ENCODE measurements at regions not wholly inside any gene's neighbourhood (a gene's known extent, or its start where the extent isn't known, plus 50 kb on each side); places are given as distances from the start of the nearest gene placed in this dataset.

DNA sequence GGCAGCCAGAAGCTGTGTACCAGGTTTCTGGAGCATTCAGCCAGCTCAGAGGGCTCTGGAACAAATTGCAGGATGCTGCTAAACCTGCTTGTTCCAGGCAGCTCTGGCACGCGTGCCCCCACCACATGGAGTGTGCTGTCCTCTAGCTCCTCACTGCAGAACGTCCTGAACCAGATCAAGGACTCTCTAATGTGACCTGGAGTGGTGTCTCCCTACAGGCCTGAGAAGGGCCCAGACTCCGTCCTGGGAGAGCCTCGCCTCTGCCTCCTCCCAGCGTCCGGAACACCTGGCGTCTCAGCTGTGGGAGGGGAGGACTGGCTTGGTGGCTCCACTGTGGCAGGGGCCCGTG is 115.6 kb upstream of the GPC1 start:
- DNase-seq (ENCODE audit: low read depth in 2 of 2), result no peak

- DNase-seq (ENCODE audit: low read depth in 2 of 2), result no peak
These were observed 115.1 kb upstream of the GPC1 start for GRCh38 chr2:240320204-240320993.

- DNase-seq (ENCODE audit: low read depth in 2 of 2), result no peak
These were observed 113.1 kb upstream of the GPC1 start for GRCh38 chr2:240322231-240322955.

GRCh38 chr2:240322991-240323390 is 112.5 kb upstream of the GPC1 start:
- no peak for DNase-seq (ENCODE audit: low read depth in 2 of 2)

GRCh38 chr2:240323601-240324291 is 111.7 kb upstream of the GPC1 start:
- no peak for DNase-seq (ENCODE audit: low read depth in 2 of 2)

DNA sequence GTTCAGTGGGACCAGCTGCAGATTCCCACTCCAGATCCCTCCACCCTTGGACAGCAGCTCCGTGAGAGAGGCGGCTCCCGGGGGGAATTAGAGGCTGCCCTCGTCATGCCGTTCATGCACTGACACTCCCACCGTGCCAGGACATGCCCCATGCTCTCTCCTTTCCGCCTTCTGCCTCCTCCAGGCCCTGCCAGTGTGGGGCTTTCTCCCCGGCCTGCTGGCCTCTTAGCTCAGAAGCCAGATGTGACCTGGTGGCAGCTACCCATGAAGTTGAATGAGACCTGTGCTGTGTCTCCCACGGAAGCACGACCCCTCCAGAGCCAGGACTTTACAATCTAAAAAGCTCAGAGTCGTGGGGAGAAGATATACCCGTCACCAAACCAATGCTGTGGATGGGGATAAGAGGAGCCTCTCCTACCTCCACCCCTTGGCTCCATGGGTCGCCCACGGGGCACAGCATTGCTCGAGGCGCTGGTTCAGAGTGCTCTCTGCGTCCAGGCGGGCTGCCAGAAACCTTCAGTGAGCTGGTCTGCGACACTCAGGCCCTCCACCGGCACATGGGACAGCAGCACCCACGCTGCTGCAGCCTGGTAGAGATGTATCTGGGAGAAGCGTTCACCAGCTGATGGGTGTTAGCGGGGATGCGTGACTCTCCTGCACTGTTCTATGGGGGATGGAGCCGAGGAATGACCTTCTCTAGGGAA is 111.0 kb upstream of the GPC1 start:
- no peak for DNase-seq (ENCODE audit: low read depth in 2 of 2)

- no peak for DNase-seq (ENCODE audit: low read depth in 2 of 2)
These were observed 110.2 kb upstream of the GPC1 start for GRCh38 chr2:240325016-240326007.

GRCh38 chr2:240326246-240326645 is 109.2 kb upstream of the GPC1 start:
- DNase-seq (ENCODE audit: low read depth in 2 of 2), result no peak

DNA sequence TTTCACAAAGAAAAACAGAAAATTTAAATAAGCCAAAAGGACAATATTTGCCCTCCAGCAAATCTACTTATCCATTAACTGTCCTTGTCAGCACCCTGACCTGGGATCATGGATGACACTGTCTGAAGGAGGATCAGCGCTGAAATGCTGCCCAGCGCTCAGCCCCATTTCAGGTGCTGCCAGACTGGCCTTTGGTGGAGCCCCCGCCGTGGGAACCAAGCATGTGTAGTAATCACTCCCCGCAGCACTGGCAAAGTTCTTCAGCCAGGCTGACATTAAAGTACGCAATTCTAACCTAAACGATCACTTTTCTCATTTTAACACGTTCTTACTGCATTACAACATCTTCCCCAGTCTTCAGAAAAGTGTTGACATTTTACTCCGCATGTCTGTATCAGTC is 108.6 kb upstream of the GPC1 start:
- DNase-seq (ENCODE audit: low read depth in 2 of 2), result no peak

DNA sequence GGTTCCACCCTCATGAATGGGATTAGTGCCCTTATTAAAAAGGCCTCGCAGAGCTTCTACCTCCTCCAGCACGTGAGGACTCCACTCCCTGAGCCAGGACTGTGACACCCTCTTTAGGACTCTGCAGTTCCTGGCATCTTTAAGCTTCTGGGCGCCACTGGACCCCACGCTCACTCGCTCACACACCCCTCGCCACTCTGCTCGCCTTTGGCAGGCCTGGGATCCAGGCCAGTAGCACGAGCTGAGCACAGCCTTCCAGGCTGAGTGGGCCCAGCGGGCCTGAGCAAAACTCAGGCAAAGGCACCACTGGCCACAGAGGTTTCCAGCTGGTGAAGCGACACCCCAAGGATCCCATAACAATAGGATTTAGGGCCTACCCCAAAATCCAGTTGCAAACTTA is 107.9 kb upstream of the GPC1 start:
- DNase-seq (ENCODE audit: low read depth in 2 of 2), result no peak

GRCh38 chr2:240328526-240328925 is 106.9 kb upstream of the GPC1 start:
- DNase-seq (ENCODE audit: low read depth in 2 of 2), result no peak

- no peak for DNase-seq (ENCODE audit: low read depth in 2 of 2)
These were observed 106.3 kb upstream of the GPC1 start for GRCh38 chr2:240329116-240329665.

DNA sequence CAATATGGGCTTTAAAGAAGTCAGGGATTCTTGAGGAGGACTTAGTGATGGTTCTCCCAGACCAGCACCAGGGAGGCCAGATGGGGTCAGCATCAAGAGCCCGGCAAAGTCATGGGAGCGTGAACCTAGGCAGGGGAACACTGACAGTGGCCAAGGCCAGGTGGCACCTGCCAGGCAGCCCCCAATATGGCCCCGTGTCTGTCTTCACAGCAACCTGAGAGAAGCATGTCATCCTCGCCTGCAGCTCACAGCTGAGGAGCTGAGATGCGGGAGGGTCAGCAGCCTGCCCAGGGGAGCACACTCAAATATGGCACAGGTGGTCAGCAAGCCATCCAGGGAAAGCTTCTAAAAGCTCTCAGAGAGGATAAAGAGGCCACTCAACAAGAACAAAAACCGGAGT is 105.7 kb upstream of the GPC1 start:
- no peak for DNase-seq (ENCODE audit: low read depth in 2 of 2)

DNA sequence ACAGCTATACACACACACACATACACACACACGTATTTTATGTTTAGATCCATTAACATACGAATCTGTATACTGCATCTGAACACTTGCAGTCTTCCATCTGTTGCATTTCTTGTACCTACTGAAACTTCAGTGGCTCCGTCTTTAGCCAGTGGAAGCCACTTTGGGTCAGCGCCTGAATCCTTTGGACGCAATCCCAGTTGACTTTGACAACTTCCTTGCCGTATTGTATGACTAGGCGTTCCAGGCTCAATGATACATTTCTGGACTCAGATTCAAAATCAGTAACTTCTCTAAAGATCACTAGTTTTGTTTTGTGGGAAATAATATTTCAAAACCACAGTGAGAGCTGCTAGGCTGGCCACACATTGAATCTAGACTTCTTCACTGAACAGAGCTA is 101.5 kb upstream of the GPC1 start:
- no peak for DNase-seq (ENCODE audit: low read depth in 2 of 2)

GRCh38 chr2:240335061-240335460 is 100.4 kb upstream of the GPC1 start:
- DNase-seq (ENCODE audit: low read depth in 2 of 2), result no peak

DNA sequence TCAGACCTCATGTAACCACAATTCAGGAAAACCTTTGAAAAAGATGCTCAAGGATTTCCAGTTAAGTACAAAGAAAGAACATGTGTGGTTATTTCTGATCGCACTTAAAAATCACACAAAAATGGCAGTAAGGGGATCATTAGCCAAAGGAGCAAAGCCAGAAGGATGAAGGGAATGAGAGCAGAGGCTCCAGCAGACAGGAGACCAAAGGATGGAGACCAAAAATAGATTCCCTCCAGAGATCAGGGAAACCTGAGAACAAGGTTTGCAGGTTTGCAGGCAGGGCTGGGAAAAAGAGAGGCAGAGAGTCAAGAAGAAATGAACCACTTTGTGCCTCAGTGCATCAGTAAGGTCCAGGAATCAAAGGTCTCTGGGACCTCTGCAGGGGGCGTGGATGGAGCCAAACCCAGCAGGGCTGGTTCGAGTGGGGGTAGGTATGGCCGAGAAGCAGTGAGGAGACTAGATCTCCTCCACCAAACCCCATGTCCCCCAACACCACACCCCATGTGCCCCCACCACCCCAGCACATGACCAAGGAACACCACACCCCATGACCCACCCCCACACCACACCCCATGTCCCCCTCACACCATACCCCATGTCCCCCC is 98.5 kb upstream of the GPC1 start:
- no peak for DNase-seq (ENCODE audit: low read depth in 2 of 2)

DNA sequence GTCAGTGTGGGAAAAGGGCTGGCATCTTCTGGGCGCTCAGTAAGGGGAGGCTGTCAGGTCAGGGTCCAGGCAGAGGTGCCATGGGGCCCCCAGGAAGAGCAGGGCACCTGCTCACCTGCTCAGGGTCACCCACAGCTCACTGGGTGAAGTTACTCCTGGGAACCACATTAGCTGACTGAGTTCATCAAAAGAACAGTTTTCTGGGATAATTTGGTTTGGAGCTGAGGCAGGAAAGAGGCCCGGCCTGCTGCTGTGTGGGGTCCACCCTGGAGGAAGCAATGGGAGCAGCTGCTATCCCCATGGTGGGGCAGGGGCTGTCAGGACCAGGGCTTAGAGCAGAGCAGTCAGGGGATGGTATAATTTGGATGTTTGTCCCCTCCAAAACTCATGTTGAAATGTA is 97.2 kb upstream of the GPC1 start:
- DNase-seq (ENCODE audit: low read depth in 2 of 2), result no peak

- DNase-seq (ENCODE audit: low read depth in 2 of 2), result no peak
These were observed 95.8 kb upstream of the GPC1 start for GRCh38 chr2:240339411-240340360.

GRCh38 chr2:240340361-240340761 is 95.1 kb upstream of the GPC1 start:
- no peak for DNase-seq (ENCODE audit: low read depth in 2 of 2)

All from fibroblast of skin of left biceps (primary cell).